HCT116 (cell line): ENCODE measurements at regions not wholly inside any gene's neighbourhood (a gene's known extent, or its start where the extent isn't known, plus 50 kb on each side); places are given as distances from the start of the nearest gene placed in this dataset.

Experiments
- ATAC-seq: fragments of 200-7000 bp; cut with Tn5 transposase; 2 replicates; pipeline ENCODE4 v1.9.1; 2020; ENCODE audit warnings: mild to moderate bottlenecking, moderate library complexity
- BruUV-seq: library from RNA; stranded (reverse); fragments of 400-500 nt; replicated peaks from 2 replicates; lab custom pipeline; 2021; lab: Mats Ljungman, UMichigan
- CTCF ChIA-PET: fragments of 300-600 bp; sonication (Branson Sonifier 250); formaldehyde crosslinking; loops from one replicate; lab custom pipeline; 2021; ENCODE audit warnings: antibody characterized with exemption; lab: Charles Lee
- POLR2A ChIA-PET: fragments of 300-600, 350-600 bp; sonication (Branson Sonifier 250); formaldehyde crosslinking; loops from one replicate; lab custom pipeline; 2021; ENCODE audit warnings: antibody characterized with exemption; lab: Charles Lee
- RAD21 ChIA-PET, 2 experiments: fragments of 300-600 bp; sonication (Branson Sonifier 250); formaldehyde crosslinking; loops; one replicate each; lab custom pipeline; 2023; ENCODE audit warnings: low total read pairs in 2 of 2; ENCODE audit not compliant: uncharacterized antibody in 2 of 2, unreplicated experiment in 2 of 2, low non-redundant PET in 1 of 2; lab: Charles Lee
- DNase-seq: peaks from one replicate; pipeline ENCODE4 v3.0.0-alpha.2; 2010; ENCODE audit warnings: low read depth, low spot score
- H2AFZ ChIP-seq: fragments of 200-600 bp; shearing (Covaris generic), sonication (generic); 2 replicates; pipeline ENCODE4 v1.6.1; 2017; ENCODE audit warnings: low read depth, mixed run types, mixed read lengths, antibody characterized with exemption, low read length; ENCODE audit not compliant: poor library complexity, severe bottlenecking
- H3K27ac ChIP-seq: 2 replicates; pipeline ENCODE4 v1.5.1; 2012; ENCODE audit warnings: low read depth, low read length
- H3K27me3 ChIP-seq: fragments of 200-600 bp; sonication (generic); 2 replicates; pipeline ENCODE4 v1.6.1; 2016; ENCODE audit warnings: mixed run types, low read length, mixed read lengths; ENCODE audit not compliant: insufficient read depth
- H3K36me3 ChIP-seq, 2 experiments: fragments of 200-500 bp in 1 of 2; fragments of 200-600 bp in 1 of 2; sonication (Bioruptor generic) in 1 of 2; sonication (generic) in 1 of 2; 2 replicates each; pipeline versions ENCODE4 v1.5.1 to v1.6.1; 2014 to 2016; ENCODE audit warnings: low read length in 2 of 2, inconsistent platforms in 1 of 2, mixed read lengths in 1 of 2, mixed run types in 1 of 2; ENCODE audit not compliant: insufficient read depth in 2 of 2, control insufficient read depth in 1 of 2
- H3K4me1 ChIP-seq, 2 experiments: fragments of 200-600 bp in 1 of 2; sonication (generic) in 1 of 2; 2 replicates each; pipeline versions ENCODE4 v1.5.1 to v1.6.1; 2012 to 2017; ENCODE audit warnings: low read length in 2 of 2, inconsistent platforms in 1 of 2, mild to moderate bottlenecking in 1 of 2, mixed read lengths in 1 of 2, mixed run types in 1 of 2, moderate library complexity in 1 of 2; ENCODE audit not compliant: insufficient read depth in 2 of 2, control insufficient read depth in 1 of 2
- H3K4me2 ChIP-seq: fragments of 200-600 bp; sonication (generic); 2 replicates; pipeline ENCODE4 v1.6.1; 2017; ENCODE audit warnings: mixed run types, low read length, mixed read lengths
- H3K4me3 ChIP-seq, 2 experiments: fragments of 200-600 bp in 1 of 2; sonication (generic) in 1 of 2; replicated peaks in 1 of 2; 2 replicates each; pipeline ENCODE4 v1.5.1; 2011 to 2016; ENCODE audit warnings: low read length in 2 of 2, control low read depth in 1 of 2, low read depth in 1 of 2, mild to moderate bottlenecking in 1 of 2, mixed read lengths in 1 of 2, mixed run types in 1 of 2
- H3K79me2 ChIP-seq: fragments of 200-600 bp; sonication (generic); 2 replicates; pipeline ENCODE4 v1.6.1; 2017; ENCODE audit warnings: mild to moderate bottlenecking, mixed run types, low read length, moderate library complexity, mixed read lengths; ENCODE audit not compliant: insufficient read depth
- H3K9ac ChIP-seq: fragments of 200-600 bp; sonication (generic); 2 replicates; pipeline ENCODE4 v1.6.1; 2016; ENCODE audit warnings: low read length, mixed read lengths
- H3K9me2 ChIP-seq: fragments of 200-600 bp; sonication (generic), shearing (Covaris generic); 2 replicates; pipeline ENCODE4 v1.6.1; 2017; ENCODE audit warnings: mixed run types, mild to moderate bottlenecking, moderate library complexity; ENCODE audit not compliant: insufficient read depth
- H3K9me3 ChIP-seq, 2 experiments: fragments of 200-500 bp in 1 of 2; fragments of 200-600 bp in 1 of 2; sonication (Bioruptor generic) in 1 of 2; sonication (generic) in 1 of 2; 2 replicates each; pipeline ENCODE4 v1.6.1; 2014 to 2017; ENCODE audit warnings: low read length in 2 of 2, mixed read lengths in 2 of 2, inconsistent platforms in 1 of 2, low read depth in 1 of 2, mild to moderate bottlenecking in 1 of 2, mixed run types in 1 of 2, moderate library complexity in 1 of 2; ENCODE audit not compliant: control insufficient read depth in 1 of 2, insufficient read depth in 1 of 2
- H4K20me1 ChIP-seq: fragments of 200-600 bp; sonication (generic), shearing (Covaris generic); 2 replicates; pipeline ENCODE4 v1.6.1; 2017; ENCODE audit warnings: mixed run types, mild to moderate bottlenecking, moderate library complexity; ENCODE audit not compliant: insufficient read depth
- CEBPB ChIP-seq: IDR thresholded peaks from 2 replicates; pipeline ENCODE4 v1.6.1; 2012; ENCODE audit warnings: low read depth
- CTCF ChIP-seq, 3 experiments: fragments of 200-600 bp in 1 of 3; sonication (generic) in 1 of 3; IDR thresholded peaks in 2 of 3; conservative IDR thresholded peaks in 1 of 3; 2 replicates each; pipeline ENCODE4 v1.5.1; 2012 to 2017; ENCODE audit warnings: low read depth in 2 of 3, low read length in 2 of 3, antibody characterized with exemption in 1 of 3, borderline replicate concordance in 1 of 3, control low read depth in 1 of 3, mild to moderate bottlenecking in 1 of 3, mixed read lengths in 1 of 3, mixed run types in 1 of 3, moderate library complexity in 1 of 3; ENCODE audit not compliant: insufficient read depth in 1 of 3
- ELF1 ChIP-seq: IDR thresholded peaks from 2 replicates; pipeline ENCODE4 v1.6.1; 2012; ENCODE audit warnings: low read depth, borderline replicate concordance
- EZH2phosphoT487 ChIP-seq: fragments of 200-600 bp; IDR thresholded peaks from 2 replicates; pipeline ENCODE4 v1.6.1; 2018; ENCODE audit warnings: antibody characterized with exemption, borderline replicate concordance
- MAX ChIP-seq: IDR thresholded peaks from 2 replicates; pipeline ENCODE4 v1.6.1; 2012
- POLR2A ChIP-seq: IDR thresholded peaks from 2 replicates; pipeline ENCODE4 v1.7.0; 2011; ENCODE audit warnings: borderline replicate concordance; ENCODE audit not compliant: insufficient read depth, insufficient read length; ENCODE audit errors: extremely low read depth
- POLR2AphosphoS5 ChIP-seq: IDR thresholded peaks from 2 replicates; pipeline ENCODE4 v1.6.1; 2011; ENCODE audit warnings: mild to moderate bottlenecking, low read depth, low read length, moderate library complexity
- RAD21 ChIP-seq: IDR thresholded peaks from 2 replicates; pipeline ENCODE4 v1.6.1; 2012; ENCODE audit warnings: low read depth, mild to moderate bottlenecking
- SIN3A ChIP-seq: IDR thresholded peaks from 2 replicates; pipeline ENCODE4 v1.6.1; 2012; ENCODE audit warnings: low read depth
- SP1 ChIP-seq: IDR thresholded peaks from 2 replicates; pipeline ENCODE4 v1.6.1; 2012; ENCODE audit warnings: low read depth
- SRF ChIP-seq: IDR thresholded peaks from 2 replicates; pipeline ENCODE4 v1.6.1; 2012; ENCODE audit warnings: low read depth
- TCF7L2 ChIP-seq: IDR thresholded peaks from 2 replicates; pipeline ENCODE4 v1.7.0; 2011; ENCODE audit warnings: borderline replicate concordance, inconsistent platforms; ENCODE audit not compliant: insufficient read depth, insufficient read length; ENCODE audit errors: extremely low read depth
- YY1 ChIP-seq: IDR thresholded peaks from 2 replicates; pipeline ENCODE4 v1.6.1; 2011; ENCODE audit warnings: low read length, low read depth, moderate library complexity, mild to moderate bottlenecking; ENCODE audit not compliant: insufficient replicate concordance; ENCODE audit errors: extremely low read depth
- ZBTB33 ChIP-seq: IDR thresholded peaks from 2 replicates; pipeline ENCODE4 v1.6.1; 2011; ENCODE audit warnings: mild to moderate bottlenecking, low read length, moderate library complexity; ENCODE audit not compliant: insufficient replicate concordance; ENCODE audit errors: extremely low read depth
- ZFX ChIP-seq: fragments of 450-650 bp; IDR thresholded peaks from 2 replicates; pipeline ENCODE4 v1.6.1; 2017
- ZNF274 ChIP-seq: fragments of 200-500 bp; sonication (Bioruptor generic); IDR thresholded peaks from 2 replicates; pipeline ENCODE4 v1.6.1; 2014; ENCODE audit warnings: mild to moderate bottlenecking, low read depth, low read length, inconsistent platforms
- intact Hi-C: fragments of 100-400 bp; cut with micrococcal nuclease; formaldehyde crosslinking; loops from 2 replicates; pipeline ENCODE4 v1.10.0; 2022

- POLR2A ChIA-PET = no interaction called here
- Histone ChIP-seq H2AFZ (no peak overlapping the region), H3K9me3 (no peaks in the 10 kb centered on the region), H3K36me3 (no peaks in the 10 kb centered on the region), H3K9ac (no peak overlapping the region), H3K79me2 (no peaks in the 10 kb centered on the region), H3K4me1 (no peaks in the 10 kb centered on the region), H3K27ac (no peak overlapping the region), H3K27me3 (no peaks in the 10 kb centered on the region), H3K4me2 (no peak overlapping the region), H3K9me2 (no peaks in the 10 kb centered on the region), H4K20me1 (no peaks in the 10 kb centered on the region), H3K4me3 (no peak overlapping the region)
- RAD21 ChIA-PET = no interaction called here
- intact Hi-C loops = no loop called here
- no peak for ATAC-seq
- CTCF ChIA-PET = no interaction called here
- TF ChIP-seq POLR2AphosphoS5 = no peak
- TF ChIP-seq RAD21 = no peak
- TF ChIP-seq TCF7L2 = no peak
- no peak for TF ChIP-seq MAX
- TF ChIP-seq SIN3A = no peak
- no peak for TF ChIP-seq SP1
- TF ChIP-seq ZNF274 = no peak
- TF ChIP-seq YY1 = no peak
- no peak for TF ChIP-seq SRF
- no peak for TF ChIP-seq POLR2A
- TF ChIP-seq ZFX = no peak
- TF ChIP-seq ZBTB33 = no peak
- no peak for TF ChIP-seq CEBPB
- no peak for TF ChIP-seq EZH2phosphoT487
- TF ChIP-seq CTCF (IDR thresholded peaks at IDR 0.05 in 2 of 3, conservative IDR thresholded peaks at IDR 0.05 in 1 of 3; ENCODE audit: borderline replicate concordance in 1 of 3, insufficient read depth in 1 of 3, low read depth in 2 of 3, low read length in 2 of 3) = no peak
- TF ChIP-seq ELF1 = no peak
- DNase-seq = no peak
- no TSS peak for BruUV-seq
Measured at GRCh38 chr2:208725280-208725679, 318.7 kb downstream of the PTH2R start.
